NCI-H146 treated with DMSO at 0.1 percent for 48 hours (cell line): ENCODE measurements at regions not wholly inside any gene's neighbourhood (a gene's known extent, or its start where the extent isn't known, plus 50 kb on each side); places are given as distances from the start of the nearest gene placed in this dataset.

Source experiments
- DNase-seq: peaks from one replicate; lab custom pipeline; 2025; ENCODE audit not compliant: unreplicated experiment; lab: John Stamatoyannopoulos, UW

GRCh38 chr2:221215487-221215886 lies 356.6 kb downstream of the EPHA4 start:
- DNase-seq, result no peak

- no peak for DNase-seq
Measured at GRCh38 chr2:221216636-221217035, 355.5 kb downstream of the EPHA4 start.

- DNase-seq, result no peak
Measured at GRCh38 chr2:221225752-221226151, 346.4 kb downstream of the EPHA4 start.

GRCh38 chr2:221228214-221228769 lies 343.8 kb downstream of the EPHA4 start:
- DNase-seq, result no peak

GRCh38 chr2:221229099-221229498 lies 343.0 kb downstream of the EPHA4 start:
- DNase-seq, result no peak

- no peak for DNase-seq
Measured at GRCh38 chr2:221231511-221231910, 340.6 kb downstream of the EPHA4 start.

GRCh38 chr2:221235941-221236340 lies 336.2 kb downstream of the EPHA4 start:
- no peak for DNase-seq

GRCh38 chr2:221241072-221241471 lies 331.0 kb downstream of the EPHA4 start:
- no peak for DNase-seq

GRCh38 chr2:221243771-221244170 lies 328.3 kb downstream of the EPHA4 start:
- no peak for DNase-seq

GRCh38 chr2:221245045-221245444 lies 327.1 kb downstream of the EPHA4 start:
- no peak for DNase-seq

GRCh38 chr2:221245772-221246171 lies 326.3 kb downstream of the EPHA4 start:
- DNase-seq, result no peak

GRCh38 chr2:221254299-221254698 lies 317.8 kb downstream of the EPHA4 start:
- no peak for DNase-seq

GRCh38 chr2:221255862-221256261 lies 316.2 kb downstream of the EPHA4 start:
- no peak for DNase-seq

GRCh38 chr2:221258464-221258863 lies 313.6 kb downstream of the EPHA4 start:
- DNase-seq, result no peak

- DNase-seq, result no peak
Measured at GRCh38 chr2:221262651-221263050, 309.5 kb downstream of the EPHA4 start.

GRCh38 chr2:221263573-221263972 lies 308.5 kb downstream of the EPHA4 start:
- no peak for DNase-seq

- DNase-seq, result no peak
Measured at GRCh38 chr2:221264318-221264717, 307.8 kb downstream of the EPHA4 start.

- no peak for DNase-seq
Measured at GRCh38 chr2:221267773-221268425, 304.2 kb downstream of the EPHA4 start.

- DNase-seq, result no peak
Measured at GRCh38 chr2:221268631-221269030, 303.5 kb downstream of the EPHA4 start.

GRCh38 chr2:221270806-221271205 lies 301.3 kb downstream of the EPHA4 start:
- DNase-seq, result no peak

GRCh38 chr2:221272729-221273128 lies 299.4 kb downstream of the EPHA4 start:
- no peak for DNase-seq

- no peak for DNase-seq
Measured at GRCh38 chr2:221276033-221276432, 296.1 kb downstream of the EPHA4 start.

GRCh38 chr2:221276601-221277000 lies 295.5 kb downstream of the EPHA4 start:
- no peak for DNase-seq
